GM12865 (cell line): ENCODE measurements at regions not wholly inside any gene's neighbourhood (a gene's known extent, or its start where the extent isn't known, plus 50 kb on each side); places are given as distances from the start of the nearest gene placed in this dataset.
A peak's percentile ranks its signal among the peaks of the same experiment; 100 is the strongest.
"Not testable (repeated sequence)": the region's sequence is repeated elsewhere in the genome, so short reads cannot be mapped to it uniquely, and the experiment has no call there.

Experiments used
- DNase-seq: peaks from one replicate; pipeline ENCODE4 v3.0.0; 2010; ENCODE audit warnings: low read depth
- H3K4me3 ChIP-seq: 2 replicates; pipeline ENCODE4 v1.5.1; 2011; ENCODE audit warnings: mild to moderate bottlenecking, low read depth, low read length, control low read depth
- TF ChIP-seq, protein P1 (sequence below): IDR thresholded peaks from 2 replicates; pipeline ENCODE4 v1.5.1; 2011; ENCODE audit warnings: low read length, control low read depth, low read depth, inconsistent platforms; ENCODE audit not compliant: insufficient read depth; ENCODE audit errors: missing control alignments

DNA sequence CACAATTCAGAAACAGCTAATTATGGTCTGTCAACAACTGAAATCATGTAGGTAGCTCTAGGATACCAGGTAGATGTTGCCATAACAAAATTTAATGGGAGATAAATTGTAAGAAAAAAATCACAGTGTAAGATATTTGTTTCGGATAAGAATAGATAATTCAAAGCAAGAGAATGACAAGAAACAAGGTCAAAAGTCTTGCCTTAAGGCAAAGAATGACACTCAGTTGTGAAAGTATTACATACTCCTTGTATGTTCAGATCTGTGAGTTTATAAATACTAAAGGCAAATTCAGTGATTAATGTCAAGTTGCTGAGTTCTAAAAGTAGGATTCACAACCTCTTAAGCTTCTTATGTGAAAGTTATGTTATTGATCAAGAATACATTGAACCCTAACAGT lies 772.2 kb upstream of the SGO1 start:
- no peak overlapping the region for H3K4me3 ChIP-seq
- DNase-seq = no peak
- TF ChIP-seq, protein P1, sequence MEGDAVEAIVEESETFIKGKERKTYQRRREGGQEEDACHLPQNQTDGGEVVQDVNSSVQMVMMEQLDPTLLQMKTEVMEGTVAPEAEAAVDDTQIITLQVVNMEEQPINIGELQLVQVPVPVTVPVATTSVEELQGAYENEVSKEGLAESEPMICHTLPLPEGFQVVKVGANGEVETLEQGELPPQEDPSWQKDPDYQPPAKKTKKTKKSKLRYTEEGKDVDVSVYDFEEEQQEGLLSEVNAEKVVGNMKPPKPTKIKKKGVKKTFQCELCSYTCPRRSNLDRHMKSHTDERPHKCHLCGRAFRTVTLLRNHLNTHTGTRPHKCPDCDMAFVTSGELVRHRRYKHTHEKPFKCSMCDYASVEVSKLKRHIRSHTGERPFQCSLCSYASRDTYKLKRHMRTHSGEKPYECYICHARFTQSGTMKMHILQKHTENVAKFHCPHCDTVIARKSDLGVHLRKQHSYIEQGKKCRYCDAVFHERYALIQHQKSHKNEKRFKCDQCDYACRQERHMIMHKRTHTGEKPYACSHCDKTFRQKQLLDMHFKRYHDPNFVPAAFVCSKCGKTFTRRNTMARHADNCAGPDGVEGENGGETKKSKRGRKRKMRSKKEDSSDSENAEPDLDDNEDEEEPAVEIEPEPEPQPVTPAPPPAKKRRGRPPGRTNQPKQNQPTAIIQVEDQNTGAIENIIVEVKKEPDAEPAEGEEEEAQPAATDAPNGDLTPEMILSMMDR = no peak

DNA sequence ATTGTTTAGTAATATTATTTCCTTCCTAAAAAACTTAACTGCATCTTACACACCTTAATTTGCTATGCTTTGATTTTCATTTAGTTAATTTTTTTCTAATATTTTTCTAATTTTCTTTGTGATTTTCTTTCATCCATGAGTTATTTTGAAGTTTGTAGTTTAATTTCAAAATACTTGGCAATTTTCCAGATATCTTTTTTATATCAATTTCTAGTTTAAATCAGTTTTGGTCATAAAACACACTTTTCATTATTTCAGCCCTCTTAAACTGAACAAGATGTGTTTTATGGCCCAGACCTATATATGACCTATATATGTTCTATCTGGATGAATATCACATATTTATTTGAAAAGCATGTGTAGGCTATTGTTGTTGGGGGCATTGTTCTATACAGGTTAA lies 759.9 kb upstream of the SGO1 start:
- no peak overlapping the region for H3K4me3 ChIP-seq
- TF ChIP-seq, protein P1 = no peak
- DNase-seq = no peak

DNA sequence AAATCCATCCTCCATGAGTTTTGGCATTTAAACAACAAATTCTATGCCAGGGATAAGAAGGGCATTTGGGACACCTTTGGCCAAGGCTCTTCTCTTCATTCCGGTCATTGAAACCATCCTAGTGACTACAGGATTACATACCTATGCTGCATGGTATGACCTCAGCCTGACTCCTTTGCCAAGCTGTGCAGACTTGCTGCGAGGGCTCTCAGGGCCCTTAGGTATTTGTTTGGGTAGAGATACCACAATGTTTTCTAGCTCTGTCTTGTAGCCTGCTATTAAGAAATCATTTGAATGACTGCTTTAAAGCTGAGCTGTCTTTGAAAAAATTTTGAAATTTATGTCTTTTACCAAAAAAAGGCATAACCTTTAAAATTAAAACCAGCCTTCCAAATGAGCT lies 749.8 kb upstream of the SGO1 start:
- H3K4me3 ChIP-seq = no peak overlapping the region
- TF ChIP-seq, protein P1 = no peak
- DNase-seq = no peak

DNA sequence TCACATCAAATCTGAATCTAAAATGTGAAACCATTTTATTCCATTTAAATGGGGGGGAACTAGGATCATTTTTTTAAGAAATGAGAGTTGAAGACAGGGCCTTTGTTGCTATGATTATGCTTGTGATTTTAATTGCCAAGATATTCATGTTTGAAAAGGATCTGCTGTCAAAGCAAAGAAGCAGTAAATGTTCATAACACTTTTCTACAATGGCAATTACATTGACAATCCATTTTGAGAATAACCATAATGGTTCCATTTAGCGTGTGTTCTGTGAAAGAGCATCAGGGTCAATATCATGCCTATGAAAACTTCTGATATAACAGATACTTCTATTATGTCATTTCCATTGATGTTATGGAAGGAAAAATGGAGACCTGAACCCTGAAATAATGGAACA lies 745.8 kb upstream of the SGO1 start:
- DNase-seq = no peak
- TF ChIP-seq, protein P1 = no peak
- no peak overlapping the region for H3K4me3 ChIP-seq

DNA sequence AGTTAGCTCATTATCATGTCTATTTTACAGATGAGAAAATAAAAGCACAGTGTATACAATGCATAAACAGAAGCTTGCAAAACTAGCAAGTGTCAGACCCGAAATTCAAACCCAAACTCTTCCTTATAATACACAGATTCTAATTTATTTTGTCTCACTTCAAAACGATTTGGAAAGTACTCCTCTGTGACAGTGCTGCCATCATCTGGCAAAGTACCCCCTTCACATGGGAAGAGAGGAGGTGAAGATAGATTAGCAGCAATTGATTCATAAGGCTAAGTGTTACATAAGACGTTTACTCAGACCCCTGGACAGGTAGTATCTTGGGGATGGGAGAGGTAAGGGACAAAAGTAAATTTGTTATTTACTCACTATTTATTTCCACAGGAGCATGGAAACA lies 744.0 kb upstream of the SGO1 start:
- H3K4me3 ChIP-seq = no peak overlapping the region
- peak; percentile 9 for DNase-seq
- TF ChIP-seq, protein P1 = peak; percentile 28

DNA sequence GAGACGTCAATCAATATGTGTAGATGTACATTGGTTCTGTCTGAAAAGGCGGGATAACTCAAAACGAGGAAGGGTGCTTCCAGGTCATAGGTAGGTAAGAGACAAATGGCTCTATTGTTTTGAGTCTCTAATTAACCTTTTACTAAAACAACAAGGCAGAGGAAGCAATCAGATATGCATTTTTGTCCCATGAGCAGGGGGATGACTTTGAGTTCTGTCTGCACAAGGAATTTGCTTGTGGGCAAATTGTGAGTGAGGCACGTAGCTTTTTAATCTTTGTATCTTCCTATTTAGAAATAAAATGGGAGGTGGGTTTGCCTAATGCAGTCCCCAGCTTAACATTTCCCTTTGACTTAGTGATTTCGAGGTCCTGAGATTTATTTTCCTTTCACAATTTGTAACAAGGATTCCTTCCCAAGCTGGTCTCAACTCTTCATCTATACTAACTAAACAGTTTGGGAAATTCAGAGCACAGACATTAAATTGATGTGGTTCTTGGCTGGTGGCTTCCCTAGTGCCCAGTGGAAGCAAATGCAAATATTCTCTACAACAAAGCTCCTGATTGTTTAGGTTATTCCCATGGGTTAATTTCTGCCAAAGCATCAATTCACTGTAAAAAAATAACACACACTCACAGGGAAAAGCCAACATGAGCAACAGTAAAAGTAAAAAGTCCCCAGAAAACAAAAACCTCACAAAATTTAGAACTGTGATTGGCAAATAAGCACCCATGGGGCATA lies 738.8 kb upstream of the SGO1 start:
- DNase-seq = no peak
- H3K4me3 ChIP-seq = no peak overlapping the region
- TF ChIP-seq, protein P1 = no peak

DNA sequence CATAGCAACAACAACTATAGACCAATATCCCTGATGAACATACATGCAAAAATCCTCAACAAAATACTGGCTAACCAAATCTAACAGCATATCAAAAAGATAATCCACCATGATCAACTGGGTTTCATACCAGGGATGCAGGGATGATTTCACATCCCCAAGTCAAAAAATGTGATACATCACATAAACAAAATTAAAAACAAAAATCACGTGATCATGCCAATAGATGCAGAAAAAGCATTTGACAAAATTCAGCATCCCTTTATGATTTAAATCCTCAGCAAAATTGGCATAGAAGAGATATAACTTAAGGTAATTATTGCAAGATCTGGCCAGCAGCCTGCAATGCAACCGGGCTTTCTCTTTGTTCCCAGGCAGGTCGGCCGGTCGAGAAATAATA lies 735.1 kb upstream of the SGO1 start:
- not testable (repeated sequence) for H3K4me3 ChIP-seq, DNase-seq
